ENCODE measurements at regions not wholly inside any gene's neighbourhood (a gene's known extent, or its start where the extent isn't known, plus 50 kb on each side); places are given as distances from the start of the nearest gene placed in this dataset.

- no peak for TF ChIP-seq POLR2A (IDR thresholded peaks at IDR 0.05; ENCODE audit: low read length)
- TF ChIP-seq GATA1 (IDR thresholded peaks at IDR 0.05; ENCODE audit: low read depth, low read length), result no peak
These were observed 111.8 kb upstream of the ANKRD1 start for GRCh38 chr10:91032611-91033206.

All from erythroblast (primary cell).